GM21717 (cell line): ENCODE measurements at regions not wholly inside any gene's neighbourhood (a gene's known extent, or its start where the extent isn't known, plus 50 kb on each side); places are given as distances from the start of the nearest gene placed in this dataset.
"Not testable (repeated sequence)": the region's sequence is repeated elsewhere in the genome, so short reads cannot be mapped to it uniquely, and the experiment has no call there.

Source experiments
- ATAC-seq: cut with Tn5 transposase; IDR thresholded peaks from one replicate; pipeline ENCODE4 v1.9.1; 2021; ENCODE audit warnings: mild to moderate bottlenecking, moderate library complexity; ENCODE audit not compliant: unreplicated experiment

GRCh38 chr2:12871694-12872315 is 155.1 kb downstream of the TRIB2 start:
- ATAC-seq = no peak

GRCh38 chr2:12877761-12878160 is 161.0 kb downstream of the TRIB2 start:
- ATAC-seq = no peak

- no peak for ATAC-seq
These were observed 162.9 kb downstream of the TRIB2 start for GRCh38 chr2:12879649-12880048.

- no peak for ATAC-seq
These were observed 165.2 kb downstream of the TRIB2 start for GRCh38 chr2:12881952-12882351.

- no peak for ATAC-seq
These were observed 165.7 kb downstream of the TRIB2 start for GRCh38 chr2:12882393-12882792.

- no peak for ATAC-seq
These were observed 167.2 kb downstream of the TRIB2 start for GRCh38 chr2:12883906-12884305.

GRCh38 chr2:12884713-12885282 is 168.1 kb downstream of the TRIB2 start:
- ATAC-seq = no peak

GRCh38 chr2:12890066-12890465 is 173.3 kb downstream of the TRIB2 start:
- no peak for ATAC-seq

- ATAC-seq = no peak
These were observed 173.8 kb downstream of the TRIB2 start for GRCh38 chr2:12890481-12890991.

- ATAC-seq = no peak
These were observed 178.3 kb downstream of the TRIB2 start for GRCh38 chr2:12895017-12895416.

- ATAC-seq = no peak
These were observed 179.7 kb downstream of the TRIB2 start for GRCh38 chr2:12896318-12896982.

GRCh38 chr2:12897181-12897580 is 180.4 kb downstream of the TRIB2 start:
- no peak for ATAC-seq

GRCh38 chr2:12903272-12903671 is 186.5 kb downstream of the TRIB2 start:
- no peak for ATAC-seq

- ATAC-seq = no peak
These were observed 193.7 kb downstream of the TRIB2 start for GRCh38 chr2:12910431-12910830.

GRCh38 chr2:12915787-12916186 is 199.1 kb downstream of the TRIB2 start:
- no peak for ATAC-seq

GRCh38 chr2:12918138-12918834 is 201.6 kb downstream of the TRIB2 start:
- ATAC-seq = no peak

- no peak for ATAC-seq
These were observed 202.2 kb downstream of the TRIB2 start for GRCh38 chr2:12918835-12919445.

GRCh38 chr2:12921321-12921720 is 204.6 kb downstream of the TRIB2 start:
- no peak for ATAC-seq

GRCh38 chr2:12923907-12924610 is 207.3 kb downstream of the TRIB2 start:
- no peak for ATAC-seq

GRCh38 chr2:12926641-12927040 is 209.9 kb downstream of the TRIB2 start:
- ATAC-seq = not testable (repeated sequence)
